GM18499 (cell line): ENCODE measurements at regions not wholly inside any gene's neighbourhood (a gene's known extent, or its start where the extent isn't known, plus 50 kb on each side); places are given as distances from the start of the nearest gene placed in this dataset.

Experiments
- ATAC-seq: cut with Tn5 transposase; IDR thresholded peaks from one replicate; pipeline ENCODE4 v1.9.1; 2021; ENCODE audit warnings: moderate number of reproducible peaks; ENCODE audit not compliant: insufficient read depth, unreplicated experiment

GRCh38 chr9:79911724-79912123 is 340.0 kb downstream of the TLE4 start:
- ATAC-seq = no peak

- no peak for ATAC-seq
These were observed 331.2 kb downstream of the TLE4 start for GRCh38 chr9:79902825-79903600.

GRCh38 chr9:79900754-79901153 is 329.0 kb downstream of the TLE4 start:
- ATAC-seq = no peak

GRCh38 chr9:79896390-79896980 is 324.7 kb downstream of the TLE4 start:
- no peak for ATAC-seq

DNA sequence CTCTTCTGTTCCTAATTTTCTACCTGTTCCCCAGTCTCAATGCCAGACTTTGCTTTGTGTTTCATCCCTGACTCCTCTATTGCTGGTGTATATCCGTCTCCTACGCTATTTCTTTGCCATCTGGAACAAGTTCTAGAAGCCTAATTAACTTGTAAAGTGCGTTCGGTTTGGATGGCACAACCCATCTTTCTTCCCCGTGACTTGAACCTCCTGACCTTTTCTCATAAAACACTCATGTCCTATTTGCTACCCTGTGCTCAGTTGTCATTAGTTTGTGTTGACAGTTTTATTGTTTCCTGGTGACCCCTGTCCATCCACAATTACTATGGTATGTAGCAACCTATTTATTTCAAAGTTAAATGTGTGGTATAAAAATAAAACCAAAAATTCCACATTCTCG is 323.5 kb downstream of the TLE4 start:
- ATAC-seq = no peak

DNA sequence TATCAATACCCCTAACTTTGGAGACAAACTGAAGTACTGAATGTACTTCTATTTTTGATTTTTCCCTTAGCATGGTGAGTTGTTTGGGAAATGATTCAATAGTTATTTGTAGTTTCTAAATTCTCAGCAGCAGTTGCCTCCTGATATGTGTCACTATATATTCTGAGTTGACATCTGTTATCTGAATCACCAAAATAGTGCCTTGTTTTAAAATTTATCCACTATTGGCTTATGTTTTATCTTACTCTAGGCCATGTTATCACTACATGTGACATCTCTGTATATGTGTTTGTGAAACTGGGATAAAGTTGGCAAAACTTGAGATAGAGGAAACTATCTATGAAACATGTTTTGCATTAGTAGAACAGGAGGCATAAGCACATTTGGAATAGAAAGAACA is 317.6 kb downstream of the TLE4 start:
- ATAC-seq = no peak

DNA sequence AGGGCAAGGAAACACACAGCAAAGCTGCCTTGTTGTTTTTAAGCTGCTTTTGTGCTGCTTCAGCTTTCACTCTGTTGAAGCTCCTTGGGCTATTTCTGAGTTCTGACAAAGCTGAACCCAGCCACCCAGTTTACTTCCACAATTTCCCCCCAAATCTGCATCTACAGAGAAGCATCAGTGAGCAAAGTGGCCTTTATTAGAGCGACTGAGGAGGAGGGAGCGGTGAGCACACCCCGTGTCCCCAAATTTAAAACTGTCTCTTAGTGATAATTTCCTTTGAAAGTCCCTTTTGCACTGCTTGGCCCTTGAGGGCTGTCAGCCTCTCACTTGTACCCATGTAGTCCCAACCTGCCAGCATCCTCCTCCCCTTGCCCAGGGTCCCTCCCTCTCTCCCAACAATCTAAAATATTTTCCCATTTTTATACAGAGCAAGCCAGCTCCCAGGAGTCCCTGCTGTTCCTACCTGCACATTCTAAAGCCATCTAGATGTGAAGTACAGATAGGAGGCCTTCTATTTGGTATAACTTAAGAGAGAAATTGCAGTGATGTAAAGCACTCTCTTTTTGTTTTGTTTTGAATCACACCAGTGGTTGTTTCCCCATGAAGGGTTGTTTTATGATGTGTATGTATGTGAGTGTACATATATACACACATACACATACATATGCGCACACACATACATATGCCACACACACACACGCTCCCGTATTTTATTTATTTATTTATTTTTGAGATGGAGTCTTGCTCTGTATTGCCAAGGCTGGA is 313.5 kb downstream of the TLE4 start:
- no peak for ATAC-seq

- ATAC-seq = no peak
These were observed 312.8 kb downstream of the TLE4 start for GRCh38 chr9:79884546-79884945.

GRCh38 chr9:79883073-79883645 is 311.4 kb downstream of the TLE4 start:
- no peak for ATAC-seq

DNA sequence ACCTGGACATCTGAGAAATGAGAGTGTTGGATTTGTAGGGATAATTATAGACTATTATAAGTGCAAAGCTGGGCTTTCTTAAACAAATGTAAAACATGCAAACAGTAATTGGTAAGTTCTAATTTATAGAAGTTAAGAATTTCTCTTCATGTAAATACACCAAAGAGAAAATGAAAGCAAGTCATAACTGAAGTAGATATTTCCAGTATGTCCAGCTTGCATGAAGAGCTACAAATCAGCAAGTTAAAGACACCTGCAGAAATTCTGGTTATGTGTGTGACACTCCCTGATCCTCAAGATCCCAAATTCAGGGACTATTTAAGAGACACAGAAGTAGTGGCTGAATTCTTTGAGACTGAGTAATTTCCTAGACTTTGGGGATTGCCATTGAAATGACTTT is 308.9 kb downstream of the TLE4 start:
- ATAC-seq = no peak

- ATAC-seq = no peak
These were observed 306.3 kb downstream of the TLE4 start for GRCh38 chr9:79877943-79878602.

- ATAC-seq = no peak
These were observed 296.9 kb downstream of the TLE4 start for GRCh38 chr9:79868567-79869189.

DNA sequence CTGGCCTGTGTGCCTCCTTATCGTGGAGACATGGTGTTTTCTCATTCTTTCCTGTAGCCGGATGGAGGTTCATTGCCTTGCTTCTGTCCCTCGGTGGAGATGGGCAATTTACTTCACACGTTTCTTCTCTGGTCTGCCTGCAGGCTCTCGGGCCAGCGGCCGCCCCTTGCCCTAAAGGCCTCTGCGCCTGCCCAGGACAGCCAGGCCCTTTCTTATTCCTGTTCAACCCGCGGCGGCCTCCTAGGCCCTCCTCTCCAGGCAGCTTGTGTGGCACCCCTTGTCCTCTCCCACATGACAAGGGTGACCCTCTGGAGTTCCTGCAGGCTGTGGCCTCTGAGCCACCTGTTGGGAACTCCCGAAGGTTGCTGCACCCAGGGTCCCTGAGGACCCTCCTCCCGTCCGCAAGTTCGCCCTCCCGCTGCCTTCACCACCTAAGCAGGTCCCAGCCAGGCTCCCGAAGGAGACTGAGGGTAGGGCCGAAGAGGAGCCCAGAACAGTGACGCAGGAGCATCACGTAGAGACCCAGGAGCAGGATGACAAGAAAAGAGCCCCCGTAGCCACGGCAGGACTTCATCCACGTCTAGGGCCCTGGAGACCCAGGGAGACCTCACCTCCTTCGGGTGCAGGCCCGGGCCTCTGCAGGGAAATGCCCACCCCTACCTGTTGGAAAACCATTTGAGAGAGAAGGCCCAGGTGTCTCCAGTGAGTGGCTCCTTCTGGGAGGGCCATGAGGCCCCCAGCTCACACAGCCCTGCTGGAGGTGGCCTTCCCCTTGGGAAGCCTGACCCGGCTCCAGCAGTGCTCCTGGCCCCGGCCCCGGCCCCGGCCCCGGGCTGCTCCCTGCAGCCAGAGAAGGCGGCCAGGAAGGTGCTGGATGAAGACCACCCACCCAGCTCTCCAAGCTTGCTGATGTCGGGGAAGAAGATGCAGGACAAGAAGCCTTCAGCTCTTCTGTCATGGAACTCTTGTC is 291.4 kb downstream of the TLE4 start:
- ATAC-seq = no peak

- no peak for ATAC-seq
These were observed 286.7 kb downstream of the TLE4 start for GRCh38 chr9:79858508-79858907.

DNA sequence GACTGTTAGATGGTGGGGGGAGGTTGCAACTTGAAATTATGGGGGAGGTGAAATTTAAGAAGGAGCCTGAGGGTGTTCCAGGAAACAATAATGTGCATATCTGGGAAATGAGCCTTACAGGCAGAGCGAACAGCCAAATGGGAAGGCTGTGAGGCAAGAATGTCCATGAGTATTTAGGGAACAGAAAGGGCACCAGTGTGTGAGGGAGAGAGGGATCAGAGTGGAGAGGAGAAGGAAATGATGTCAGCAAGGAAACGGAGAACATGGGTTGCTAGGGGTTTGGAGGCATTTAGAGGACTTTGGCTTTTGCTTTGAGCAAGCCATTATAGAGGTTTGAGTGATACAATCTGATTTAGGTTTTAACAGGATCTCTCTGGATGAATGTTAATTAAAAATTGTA is 285.4 kb downstream of the TLE4 start:
- ATAC-seq = no peak

DNA sequence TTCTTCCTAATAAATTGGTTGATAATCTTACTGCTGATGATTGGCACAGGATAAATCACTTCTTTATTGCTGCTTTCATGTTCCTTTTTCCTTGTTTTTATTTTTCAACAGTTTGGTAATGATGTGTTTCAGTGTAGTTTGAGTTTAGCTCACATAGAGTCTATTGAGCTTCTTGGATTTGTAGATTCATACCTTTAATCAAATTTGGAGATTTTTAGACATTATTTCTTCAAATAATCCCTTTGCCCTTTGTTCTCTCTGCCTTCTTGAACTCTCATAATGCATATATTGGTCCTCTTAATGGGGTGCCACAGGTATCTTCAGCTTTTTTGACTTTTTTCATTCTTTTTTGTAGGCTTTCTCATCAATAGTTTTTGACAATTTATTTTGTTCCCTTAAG is 275.3 kb downstream of the TLE4 start:
- ATAC-seq = no peak

- no peak for ATAC-seq
These were observed 258.0 kb downstream of the TLE4 start for GRCh38 chr9:79829566-79830302.

- no peak for ATAC-seq
These were observed 252.5 kb downstream of the TLE4 start for GRCh38 chr9:79824265-79824664.
